ENCODE measurements at regions not wholly inside any gene's neighbourhood (a gene's known extent, or its start where the extent isn't known, plus 50 kb on each side); places are given as distances from the start of the nearest gene placed in this dataset.

GRCh38 chr13:19062019-19062646, 119.5 kb downstream of the TUBA3C start:
- Histone ChIP-seq H3K9me3 (ENCODE audit: insufficient read depth, low read length) (peaks cover 11% of the 10 kb centered on the region), H3K4me1 (ENCODE audit: insufficient read depth, insufficient read length) (peaks cover 3% of the 10 kb centered on the region), H3K9ac (ENCODE audit: insufficient read length, low read depth) (no peak overlapping the region), H3K4me3 (ENCODE audit: insufficient read length, low read depth) (no peak overlapping the region), H3K27me3 (ENCODE audit: insufficient read depth, insufficient read length) (no peaks in the 10 kb centered on the region), H3K36me3 (ENCODE audit: insufficient read depth, insufficient read length, low read length) (no peaks in the 10 kb centered on the region)
- DNase-seq (ENCODE audit: low read depth, low spot score) = no peak
- TF ChIP-seq SUZ12 (IDR thresholded peaks at IDR 0.05; ENCODE audit: extremely low read depth, insufficient read depth, insufficient read length) (no peak), YY1 (IDR thresholded peaks at IDR 0.05; ENCODE audit: insufficient read depth, insufficient read length) (no peak), ZNF274 (IDR thresholded peaks at IDR 0.05; ENCODE audit: low read depth, low read length) (no peak)

- H3K9me3 ChIP-seq (ENCODE audit: insufficient read depth, low read length) = peaks cover 11% of the 10 kb centered on the region
- TF ChIP-seq SUZ12 (IDR thresholded peaks at IDR 0.05; ENCODE audit: extremely low read depth, insufficient read depth, insufficient read length) (no peak), YY1 (IDR thresholded peaks at IDR 0.05; ENCODE audit: insufficient read depth, insufficient read length) (no peak), ZNF274 (IDR thresholded peaks at IDR 0.05; ENCODE audit: low read depth, low read length) (no peak)
- DNase-seq (ENCODE audit: low read depth, low spot score) = no peak
- no peak overlapping the region for H3K9ac ChIP-seq (ENCODE audit: insufficient read length, low read depth)
- H3K4me3 ChIP-seq (ENCODE audit: insufficient read length, low read depth) = no peak overlapping the region
- no peaks in the 10 kb centered on the region for H3K36me3 ChIP-seq (ENCODE audit: insufficient read depth, insufficient read length, low read length)
- H3K4me1 ChIP-seq (ENCODE audit: insufficient read depth, insufficient read length) = peaks cover 3% of the 10 kb centered on the region
- H3K27me3 ChIP-seq (ENCODE audit: insufficient read depth, insufficient read length) = no peaks in the 10 kb centered on the region
These were observed 120.3 kb downstream of the TUBA3C start for GRCh38 chr13:19061278-19061677.

GRCh38 chr13:19060311-19061002, 121.2 kb downstream of the TUBA3C start:
- Histone ChIP-seq H3K4me3 (ENCODE audit: insufficient read length, low read depth) (no peak overlapping the region), H3K36me3 (ENCODE audit: insufficient read depth, insufficient read length, low read length) (no peaks in the 10 kb centered on the region), H3K4me1 (ENCODE audit: insufficient read depth, insufficient read length) (peaks cover 3% of the 10 kb centered on the region), H3K9me3 (ENCODE audit: insufficient read depth, low read length) (peaks cover 11% of the 10 kb centered on the region), H3K27me3 (ENCODE audit: insufficient read depth, insufficient read length) (no peaks in the 10 kb centered on the region), H3K9ac (ENCODE audit: insufficient read length, low read depth) (no peak overlapping the region)
- no peak for DNase-seq (ENCODE audit: low read depth, low spot score)
- TF ChIP-seq YY1 (IDR thresholded peaks at IDR 0.05; ENCODE audit: insufficient read depth, insufficient read length) = no peak
- TF ChIP-seq SUZ12 (IDR thresholded peaks at IDR 0.05; ENCODE audit: extremely low read depth, insufficient read depth, insufficient read length) = no peak
- no peak for TF ChIP-seq ZNF274 (IDR thresholded peaks at IDR 0.05; ENCODE audit: low read depth, low read length)

- Histone ChIP-seq H3K9ac (ENCODE audit: insufficient read length, low read depth) (no peak overlapping the region), H3K27me3 (ENCODE audit: insufficient read depth, insufficient read length) (no peaks in the 10 kb centered on the region), H3K36me3 (ENCODE audit: insufficient read depth, insufficient read length, low read length) (no peaks in the 10 kb centered on the region), H3K9me3 (ENCODE audit: insufficient read depth, low read length) (peaks cover 4% of the 10 kb centered on the region), H3K4me3 (ENCODE audit: insufficient read length, low read depth) (no peak overlapping the region), H3K4me1 (ENCODE audit: insufficient read depth, insufficient read length) (peaks cover 3% of the 10 kb centered on the region)
- DNase-seq (ENCODE audit: low read depth, low spot score) = no peak
- TF ChIP-seq YY1 (IDR thresholded peaks at IDR 0.05; ENCODE audit: insufficient read depth, insufficient read length) (no peak), SUZ12 (IDR thresholded peaks at IDR 0.05; ENCODE audit: extremely low read depth, insufficient read depth, insufficient read length) (no peak), ZNF274 (IDR thresholded peaks at IDR 0.05; ENCODE audit: low read depth, low read length) (no peak)
These were observed 122.4 kb downstream of the TUBA3C start for GRCh38 chr13:19059016-19059780.

GRCh38 chr13:19058566-19058965, 123.1 kb downstream of the TUBA3C start:
- DNase-seq (ENCODE audit: low read depth, low spot score) = no peak
- H3K4me3 ChIP-seq (ENCODE audit: insufficient read length, low read depth) = no peak overlapping the region
- no peak for TF ChIP-seq SUZ12 (IDR thresholded peaks at IDR 0.05; ENCODE audit: extremely low read depth, insufficient read depth, insufficient read length)
- TF ChIP-seq YY1 (IDR thresholded peaks at IDR 0.05; ENCODE audit: insufficient read depth, insufficient read length) = no peak
- TF ChIP-seq ZNF274 (IDR thresholded peaks at IDR 0.05; ENCODE audit: low read depth, low read length) = no peak
- no peaks in the 10 kb centered on the region for H3K27me3 ChIP-seq (ENCODE audit: insufficient read depth, insufficient read length)
- no peak overlapping the region for H3K9ac ChIP-seq (ENCODE audit: insufficient read length, low read depth)
- H3K4me1 ChIP-seq (ENCODE audit: insufficient read depth, insufficient read length) = peaks cover 3% of the 10 kb centered on the region
- no peaks in the 10 kb centered on the region for H3K9me3 ChIP-seq (ENCODE audit: insufficient read depth, low read length)
- no peaks in the 10 kb centered on the region for H3K36me3 ChIP-seq (ENCODE audit: insufficient read depth, insufficient read length, low read length)

- Histone ChIP-seq H3K4me1 (ENCODE audit: insufficient read depth, insufficient read length) (peaks cover 3% of the 10 kb centered on the region), H3K9ac (ENCODE audit: insufficient read length, low read depth) (no peak overlapping the region), H3K4me3 (ENCODE audit: insufficient read length, low read depth) (no peak overlapping the region), H3K36me3 (ENCODE audit: insufficient read depth, insufficient read length, low read length) (no peaks in the 10 kb centered on the region), H3K27me3 (ENCODE audit: insufficient read depth, insufficient read length) (no peaks in the 10 kb centered on the region), H3K9me3 (ENCODE audit: insufficient read depth, low read length) (no peaks in the 10 kb centered on the region)
- TF ChIP-seq ZNF274 (IDR thresholded peaks at IDR 0.05; ENCODE audit: low read depth, low read length) (no peak), SUZ12 (IDR thresholded peaks at IDR 0.05; ENCODE audit: extremely low read depth, insufficient read depth, insufficient read length) (no peak), YY1 (IDR thresholded peaks at IDR 0.05; ENCODE audit: insufficient read depth, insufficient read length) (no peak)
- DNase-seq (ENCODE audit: low read depth, low spot score) = no peak
These were observed 123.9 kb downstream of the TUBA3C start for GRCh38 chr13:19057588-19058340.
